KBM-7 (cell line): ENCODE measurements at regions not wholly inside any gene's neighbourhood (a gene's known extent, or its start where the extent isn't known, plus 50 kb on each side); places are given as distances from the start of the nearest gene placed in this dataset.

ENCODE experiments used
- DNase-seq: peaks from one replicate; pipeline ENCODE4 v3.0.0-alpha.2; 2015
- in situ Hi-C: fragments of 300-500 bp; cut with MboI; formaldehyde crosslinking; loops from 2 replicates; pipeline ENCODE4 v1.14.3; 2020; ENCODE audit warnings: low sequenced_read_pairs, low pct_unique_long_range_greater_than_20kb, mixed read lengths

DNA sequence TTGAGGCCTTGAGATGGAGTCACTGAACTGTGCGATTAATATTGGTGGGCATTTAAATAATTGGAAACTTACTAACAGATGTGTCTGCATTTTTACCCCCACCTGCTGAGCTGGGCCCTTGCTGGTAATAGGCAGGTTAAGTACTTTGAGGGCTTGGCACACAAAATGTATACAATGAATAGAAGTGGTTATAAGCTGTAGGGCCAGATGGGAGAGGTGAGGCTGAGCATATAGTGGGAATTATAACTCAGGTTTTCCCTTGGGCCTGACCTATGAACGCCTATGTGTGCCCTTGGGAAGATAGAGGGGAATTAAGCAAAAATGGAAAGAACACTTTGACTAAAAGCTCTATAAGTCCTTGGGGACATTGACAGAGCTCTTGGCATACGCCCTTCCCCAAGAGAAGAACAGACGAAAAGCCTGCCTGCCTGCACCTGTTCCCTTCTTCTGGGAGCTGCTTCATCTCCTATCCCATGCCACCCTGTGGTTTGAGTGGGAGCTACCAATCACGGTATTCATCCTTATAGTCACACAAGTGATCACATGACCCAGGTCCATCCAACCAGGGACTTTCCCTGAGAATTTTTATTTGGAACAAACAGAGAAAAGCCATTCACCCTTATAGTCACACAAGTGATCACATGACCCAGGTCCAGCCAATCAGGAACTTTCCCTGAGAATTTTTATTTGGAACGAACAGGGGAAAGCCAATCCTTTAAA, 260.7 kb upstream of the CSF3R start:
- DNase-seq: no peak
- in situ Hi-C loops: no loop called here

DNA sequence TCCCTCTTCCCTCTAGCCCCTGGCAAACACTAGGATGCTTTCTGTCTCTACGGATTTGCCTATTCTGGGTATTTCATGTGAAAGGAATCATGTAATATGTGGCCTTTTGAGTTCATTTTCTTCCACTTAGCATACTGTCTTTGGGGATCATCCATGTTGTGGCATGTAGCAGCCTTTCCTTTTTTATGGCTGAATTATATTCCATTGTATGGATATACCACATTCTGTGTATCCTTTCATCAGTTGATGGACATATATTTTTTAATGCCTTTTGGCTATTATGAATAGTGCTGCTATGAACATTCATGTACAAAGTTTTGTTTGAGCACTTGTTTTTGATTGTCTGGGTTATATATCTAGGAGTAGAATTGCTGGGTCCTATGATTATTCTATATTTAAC, 258.4 kb upstream of the CSF3R start:
- in situ Hi-C loops: no loop called here
- DNase-seq: no peak

DNA sequence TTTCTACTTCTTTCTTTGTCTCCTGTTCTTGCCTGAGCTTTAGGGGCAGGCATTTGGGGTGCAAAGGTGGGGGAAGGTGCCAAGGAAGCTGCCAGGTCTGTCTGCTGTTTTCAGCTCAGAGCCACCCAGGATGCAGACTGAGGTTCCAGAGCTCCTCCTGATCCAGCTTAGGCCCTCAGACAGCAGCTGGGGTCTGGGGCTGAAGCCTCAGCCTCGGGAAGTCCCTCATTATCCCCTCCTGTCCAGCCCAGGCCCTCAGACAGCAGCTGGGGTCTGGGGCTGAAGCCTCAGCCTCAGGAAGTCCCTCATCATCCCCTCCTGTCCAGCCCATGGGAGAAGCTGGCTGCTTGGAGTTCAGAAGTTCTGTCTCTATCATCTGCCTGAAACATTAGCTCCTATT, 257.7 kb upstream of the CSF3R start:
- DNase-seq: no peak
- in situ Hi-C loops: no loop called here

DNA sequence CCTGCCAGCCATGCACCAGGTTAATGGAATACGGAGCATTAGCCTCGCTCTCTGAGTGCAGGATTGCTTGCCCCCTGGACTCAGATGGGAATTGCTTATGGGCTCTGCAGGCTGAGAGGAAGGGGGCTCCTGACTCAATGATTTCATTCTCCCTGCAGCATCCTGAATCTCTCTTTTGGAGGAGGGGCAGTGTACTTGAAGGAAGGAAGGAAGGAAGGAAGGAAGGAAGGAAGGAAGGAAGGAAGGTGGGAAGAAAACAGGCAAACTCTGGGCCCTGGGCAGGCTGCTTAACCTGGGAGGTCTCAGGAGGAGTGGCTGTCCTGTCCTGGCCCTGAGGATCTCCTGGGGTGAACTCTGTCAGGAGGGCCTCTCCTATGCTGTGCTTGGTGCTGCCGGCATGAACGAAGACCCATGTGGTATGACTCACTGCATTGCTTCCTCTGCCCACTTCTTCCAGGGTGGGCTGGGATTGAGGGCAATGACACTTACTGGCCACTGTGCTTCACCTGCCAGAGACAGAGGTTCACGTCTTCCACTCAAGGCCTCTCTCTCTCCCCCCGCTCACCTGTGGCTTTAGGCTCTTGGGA, 257.1 kb upstream of the CSF3R start:
- DNase-seq: no peak
- in situ Hi-C loops: no loop called here

DNA sequence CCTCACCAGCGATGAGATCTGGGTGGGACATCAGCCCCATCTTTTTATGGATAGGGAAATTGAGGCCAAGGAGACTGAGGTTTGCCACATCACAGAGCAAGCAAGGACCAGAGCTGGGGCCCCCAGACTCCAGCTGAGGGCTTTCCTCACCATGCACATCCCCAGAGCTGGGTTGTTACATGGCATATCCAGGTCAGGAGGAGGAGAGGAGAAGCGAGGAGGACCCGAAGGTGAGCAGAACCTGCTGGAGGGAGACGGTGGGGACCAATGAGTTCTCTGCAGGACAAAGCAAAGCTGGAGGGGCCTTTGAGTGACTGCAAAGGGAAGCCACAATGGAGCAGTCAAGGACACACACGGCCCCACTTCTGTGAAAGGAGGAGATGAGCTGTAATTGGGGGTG, 255.5 kb upstream of the CSF3R start:
- in situ Hi-C loops: no loop called here
- no peak for DNase-seq

DNA sequence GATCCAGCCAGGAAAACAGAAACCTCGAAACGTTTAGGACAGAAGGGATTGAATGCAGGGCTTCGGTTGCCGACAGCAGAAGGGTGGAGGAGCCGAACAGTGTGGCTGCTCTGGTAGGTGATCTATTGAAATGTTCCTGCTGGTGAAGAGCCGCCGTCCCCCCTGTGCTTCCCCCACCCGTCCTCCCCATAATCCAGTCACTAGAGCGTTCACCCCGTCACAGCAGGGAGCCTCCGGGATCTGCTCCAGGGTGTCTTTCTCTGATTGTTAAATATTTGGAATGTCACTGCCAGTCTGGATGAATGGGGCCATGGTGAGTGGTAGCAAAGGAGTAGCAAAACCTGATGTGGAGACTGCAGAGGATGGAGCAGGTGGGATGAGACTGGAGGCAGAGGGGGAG, 255.1 kb upstream of the CSF3R start:
- DNase-seq: no peak
- in situ Hi-C loops: no loop called here

DNA sequence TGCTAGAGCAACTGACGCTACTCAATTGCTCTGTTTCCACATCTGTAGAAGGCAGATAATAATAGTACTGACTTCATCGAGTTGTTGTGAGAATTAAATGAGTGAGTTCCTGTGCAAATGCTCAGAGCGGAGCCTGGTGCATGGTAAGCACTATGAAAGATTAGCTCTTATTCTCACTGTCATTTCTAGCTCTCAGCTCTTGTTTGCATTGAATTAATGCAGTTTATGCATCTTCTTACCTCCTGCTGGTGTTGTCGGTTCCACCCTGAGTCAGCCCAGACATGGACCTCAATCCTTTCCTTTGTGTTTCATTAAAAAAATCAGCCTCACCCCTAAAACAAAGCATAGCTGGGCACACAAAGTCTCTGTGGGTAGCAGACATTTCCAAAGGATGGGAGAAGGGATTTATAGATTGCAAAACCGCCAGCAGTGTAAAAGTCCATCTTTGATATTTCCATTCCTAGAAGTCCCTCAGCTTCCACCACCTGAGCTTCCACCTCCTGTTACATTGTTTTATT, 254.4 kb upstream of the CSF3R start:
- no peak for DNase-seq
- in situ Hi-C loops: no loop called here

DNA sequence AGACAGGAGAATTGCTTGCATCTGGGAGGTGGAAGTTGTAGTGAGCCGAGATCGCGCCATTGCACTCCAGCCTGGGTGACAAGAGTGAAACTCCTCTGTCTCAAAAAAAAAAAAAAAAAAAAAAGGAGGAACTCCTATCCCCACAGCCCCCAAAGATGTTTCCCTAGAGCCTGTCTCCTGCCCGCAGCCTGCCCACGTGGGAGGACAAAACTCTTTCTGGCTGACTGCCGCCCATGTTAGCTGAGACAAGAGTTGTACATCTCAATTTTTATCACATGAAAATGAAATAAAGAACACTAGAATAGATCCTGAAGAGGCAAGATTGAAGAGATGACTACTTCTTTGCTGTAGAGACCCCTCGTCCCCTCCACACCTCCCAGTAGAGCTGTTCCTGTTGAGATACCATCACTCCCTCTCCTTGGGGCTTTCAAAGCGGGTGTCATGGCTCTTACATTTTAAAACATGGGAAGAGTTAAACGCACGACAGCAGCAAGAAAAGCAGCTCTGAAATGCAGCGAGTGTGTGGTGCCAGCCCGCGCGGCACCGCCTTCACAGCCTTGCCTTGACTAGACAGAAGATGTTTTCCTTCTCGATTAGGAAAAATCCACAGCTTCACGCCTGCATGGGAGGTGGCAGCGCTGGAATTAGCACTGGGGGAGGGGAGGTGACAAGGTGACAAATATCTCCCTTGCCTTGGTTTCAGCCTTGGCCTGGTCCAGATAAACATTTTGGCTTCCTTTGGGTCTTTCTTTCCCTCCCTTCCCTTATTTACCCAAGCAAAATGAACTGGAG, 253.4 kb upstream of the CSF3R start:
- in situ Hi-C loops: no loop called here
- peak; percentile 8 for DNase-seq

DNA sequence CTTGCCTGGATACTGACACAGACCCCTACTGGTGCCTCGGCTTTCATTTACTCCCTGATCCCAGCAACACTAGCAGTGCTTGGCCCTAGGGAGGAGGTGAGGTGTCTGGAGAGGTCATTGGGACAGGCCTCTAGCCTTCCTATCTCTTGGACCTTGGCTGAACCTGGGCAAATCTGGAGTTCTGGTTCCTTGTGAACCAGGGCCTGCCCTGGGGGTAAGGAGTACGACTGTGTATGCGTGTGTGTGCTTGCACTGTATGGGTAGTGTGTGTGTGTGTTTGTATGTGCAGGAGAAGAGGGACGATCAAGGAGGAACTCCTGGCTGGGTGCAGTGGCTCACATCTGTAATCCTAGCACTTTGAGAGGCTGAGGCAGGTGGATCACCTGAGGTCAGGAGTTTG, 252.7 kb upstream of the CSF3R start:
- in situ Hi-C loops: no loop called here
- no peak for DNase-seq

DNA sequence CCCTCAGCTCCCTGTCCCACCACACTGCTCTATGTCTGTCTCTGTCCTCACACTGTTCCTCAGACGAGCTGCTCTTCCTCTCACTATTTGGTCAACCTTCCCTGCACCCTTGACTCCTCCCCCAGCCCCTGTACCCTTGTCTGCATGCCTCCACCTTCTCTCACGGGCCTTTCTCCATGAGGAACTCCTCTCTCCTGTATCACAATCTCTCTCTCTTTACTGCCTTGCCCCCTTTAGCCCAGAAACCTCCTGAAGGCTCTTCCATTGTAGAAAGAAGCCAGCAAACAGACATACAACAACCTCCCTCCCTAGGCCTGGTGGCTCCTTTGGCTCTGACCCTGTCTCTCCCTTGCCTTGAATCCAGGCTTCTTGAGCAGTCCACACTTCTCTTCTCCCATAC, 251.6 kb upstream of the CSF3R start:
- DNase-seq: no peak
- in situ Hi-C loops: no loop called here

DNA sequence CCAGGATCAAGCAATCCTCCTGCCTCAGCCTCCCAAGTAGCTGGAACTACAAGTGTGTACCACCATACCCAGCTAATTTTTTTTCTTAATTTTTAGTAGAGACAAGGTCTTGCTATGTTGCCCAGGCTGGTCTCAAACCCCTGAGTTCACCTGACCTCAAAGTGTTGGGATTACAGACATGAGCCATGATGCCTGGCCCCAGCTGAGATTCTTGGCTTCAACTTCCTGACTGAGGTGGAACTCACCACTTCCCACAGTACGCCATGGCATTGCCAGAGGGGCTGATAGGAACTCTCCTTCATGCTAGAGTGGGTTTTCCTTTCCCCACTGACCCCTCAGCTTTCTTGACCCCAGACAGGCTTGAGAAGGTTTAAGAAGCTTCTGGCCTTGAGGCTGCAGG, 251.0 kb upstream of the CSF3R start:
- DNase-seq: no peak
- in situ Hi-C loops: no loop called here

DNA sequence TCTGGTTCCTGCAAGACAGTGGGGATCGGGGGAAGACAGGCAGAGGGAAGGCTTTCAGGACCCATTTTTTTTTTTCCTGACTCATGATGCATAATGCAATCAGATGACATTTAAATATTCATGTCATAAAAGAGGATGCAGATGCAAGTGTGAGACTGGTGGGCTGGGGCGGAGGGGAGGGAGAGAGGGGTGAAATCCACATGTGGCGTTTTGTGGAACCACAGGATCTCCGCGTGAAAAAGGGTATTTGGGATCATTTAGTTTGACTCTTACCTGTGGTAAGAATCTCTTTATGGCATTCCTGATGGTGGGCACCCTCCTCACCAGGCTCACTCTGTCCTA, 249.3 kb upstream of the CSF3R start:
- in situ Hi-C loops: no loop called here

DNA sequence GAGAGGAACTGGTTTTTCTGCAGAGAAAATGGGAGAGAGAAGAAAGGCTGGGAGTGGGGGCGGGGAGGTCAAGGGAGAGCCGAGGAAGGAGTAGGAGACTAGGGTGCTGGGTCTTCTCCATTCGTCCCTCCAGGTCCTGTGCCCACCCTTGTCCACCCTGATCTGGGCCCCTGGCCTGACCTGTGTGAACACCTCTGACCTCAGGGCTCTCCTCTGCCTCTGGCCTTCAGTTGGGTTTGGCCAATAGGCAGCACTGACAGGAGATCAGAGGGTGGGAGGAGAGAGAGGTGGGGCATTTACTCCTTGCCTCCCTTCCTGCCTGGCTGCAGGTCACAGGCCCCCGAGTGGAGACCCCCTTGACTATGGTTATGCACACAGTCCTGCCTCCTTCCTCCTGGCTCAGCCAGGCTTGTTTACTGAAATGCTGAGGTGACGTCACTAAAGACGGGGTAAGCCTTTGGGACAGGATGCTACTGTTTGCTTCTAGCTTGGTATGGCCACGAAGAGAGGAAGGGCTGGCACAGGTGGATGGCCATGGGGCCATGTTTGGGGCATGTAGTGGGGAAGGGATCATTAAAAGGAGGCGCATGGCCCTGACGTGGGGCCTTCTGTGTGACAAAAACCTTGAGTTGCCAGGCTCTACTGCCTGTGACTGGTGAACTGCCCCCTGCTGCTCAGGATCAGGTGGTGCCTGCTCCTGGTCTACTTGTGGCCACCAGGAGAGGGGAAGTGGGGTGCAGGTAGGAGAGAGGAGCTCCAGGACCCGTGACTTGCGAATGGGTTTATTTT, 248.7 kb upstream of the CSF3R start:
- in situ Hi-C loops: no loop called here
- DNase-seq: no peak

More for the DNA sequence above, 249.3 kb upstream of the CSF3R start:
- DNase-seq: no peak

DNA sequence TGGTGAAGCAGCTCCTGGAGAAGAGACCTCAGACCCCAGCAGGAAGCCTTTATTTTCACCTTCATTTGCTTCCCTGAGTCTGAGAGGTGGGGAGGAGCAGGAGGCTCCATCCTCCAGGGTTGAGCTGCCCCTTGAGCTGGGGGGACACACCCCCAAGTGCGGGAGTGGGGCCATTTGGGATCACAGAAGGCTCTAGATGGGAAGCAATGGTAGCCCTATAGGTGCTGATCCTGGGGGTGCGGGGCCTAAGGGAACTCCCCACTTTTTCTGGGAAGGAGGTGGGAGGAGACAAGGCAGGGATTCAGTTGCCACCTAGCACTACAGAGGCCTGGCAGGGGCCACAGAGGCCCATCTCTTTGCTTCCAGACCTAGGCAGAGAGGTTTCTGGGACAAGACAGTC, 247.9 kb upstream of the CSF3R start:
- DNase-seq: no peak
- in situ Hi-C loops: no loop called here

DNA sequence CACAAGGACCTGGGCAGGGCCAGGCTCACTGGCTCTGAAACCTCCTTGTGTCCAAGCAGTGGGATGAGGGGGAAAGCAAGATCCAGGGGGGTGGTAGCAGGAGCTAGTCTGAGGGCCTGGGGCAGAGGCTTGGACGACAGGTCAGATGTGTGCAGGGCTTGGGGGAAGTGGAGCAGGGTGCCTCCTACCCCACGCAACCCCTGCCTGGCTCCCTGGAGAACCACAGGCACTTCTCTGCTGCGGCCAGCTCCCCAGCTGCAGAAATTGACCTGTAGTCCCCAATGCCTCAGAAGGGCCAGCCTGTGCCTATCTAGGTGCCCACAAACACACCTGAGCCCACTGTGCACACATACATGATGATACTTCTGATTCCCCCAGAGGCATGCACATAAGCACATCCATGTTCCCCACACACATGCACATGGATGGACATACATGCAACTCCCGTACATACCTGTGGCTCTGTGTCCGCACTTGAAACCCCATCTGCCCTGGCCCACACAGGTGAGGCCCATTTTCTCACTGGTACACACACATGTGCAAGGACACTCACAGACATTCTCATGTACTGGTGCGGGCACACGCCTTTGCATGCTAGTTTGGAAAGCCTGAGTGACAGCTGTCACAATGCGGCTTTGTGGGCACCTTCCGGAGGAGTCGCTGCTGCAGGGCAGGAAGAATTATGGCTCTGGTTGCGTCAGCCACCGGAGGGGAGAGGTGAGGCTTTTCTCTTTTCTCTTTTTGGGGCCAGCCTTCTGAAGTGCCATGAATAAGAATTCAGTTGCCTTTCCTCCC, 247.2 kb upstream of the CSF3R start:
- DNase-seq: no peak
- in situ Hi-C loops: no loop called here

DNA sequence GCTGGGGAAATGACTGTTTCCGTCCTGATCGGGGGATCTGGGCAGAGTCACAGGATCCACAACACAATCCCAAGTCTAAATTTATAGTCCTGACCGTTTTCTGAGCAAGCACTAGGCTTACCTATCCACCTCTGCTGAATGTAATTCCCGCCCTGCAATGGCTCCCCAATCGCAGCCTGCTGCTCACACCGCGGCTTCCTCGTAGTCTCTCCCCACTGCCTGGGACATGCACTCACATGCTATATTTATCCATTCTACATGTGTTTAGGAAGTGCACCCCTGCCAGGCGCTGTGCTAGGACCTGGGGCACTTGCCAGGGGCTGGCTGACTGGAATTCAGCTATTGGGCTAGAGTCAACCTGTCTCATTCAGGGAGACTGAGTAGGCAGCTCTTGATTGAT, 246.6 kb upstream of the CSF3R start:
- in situ Hi-C loops: no loop called here

DNA sequence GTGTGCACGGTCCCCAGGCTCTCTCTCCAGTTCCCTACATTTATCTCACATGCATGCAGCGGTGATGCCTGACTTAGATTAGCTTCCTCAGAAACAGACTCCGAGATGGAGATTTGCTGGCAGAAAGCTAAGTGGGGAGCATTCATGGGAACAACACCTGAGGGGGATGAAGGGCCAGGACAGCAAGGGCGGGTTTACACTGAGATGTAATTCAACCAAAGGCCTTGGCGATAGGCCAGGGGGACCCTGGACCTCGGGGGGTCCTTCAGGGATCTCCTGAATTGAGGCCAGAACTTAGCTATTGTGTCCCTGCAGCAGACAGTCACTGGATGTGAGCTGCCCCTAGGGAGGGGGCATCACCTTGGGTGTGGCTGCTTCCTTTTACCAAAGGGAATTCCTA, 246.1 kb upstream of the CSF3R start:
- DNase-seq: no peak
- in situ Hi-C loops: no loop called here

More for the DNA sequence above, 246.6 kb upstream of the CSF3R start:
- no peak for DNase-seq

DNA sequence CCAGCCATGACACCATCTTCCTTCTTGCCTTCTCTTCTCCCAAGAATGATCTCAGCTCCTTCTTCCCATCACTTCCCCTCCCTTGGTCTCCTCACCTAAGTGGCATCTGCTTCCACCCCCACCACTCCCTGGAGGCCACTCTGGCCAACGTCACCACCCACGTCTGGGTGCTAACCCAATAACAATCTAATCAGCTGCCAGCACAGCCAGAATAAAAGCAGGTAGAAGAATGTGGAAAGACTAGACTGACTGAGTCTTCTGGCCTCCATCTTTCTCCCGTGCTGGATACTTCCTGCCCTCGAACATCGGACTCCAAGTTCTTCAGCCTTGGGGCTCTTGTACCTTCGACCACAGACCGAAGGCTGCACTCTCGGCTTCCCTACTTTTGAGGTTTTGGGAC, 245.3 kb upstream of the CSF3R start:
- DNase-seq: no peak
- in situ Hi-C loops: no loop called here

DNA sequence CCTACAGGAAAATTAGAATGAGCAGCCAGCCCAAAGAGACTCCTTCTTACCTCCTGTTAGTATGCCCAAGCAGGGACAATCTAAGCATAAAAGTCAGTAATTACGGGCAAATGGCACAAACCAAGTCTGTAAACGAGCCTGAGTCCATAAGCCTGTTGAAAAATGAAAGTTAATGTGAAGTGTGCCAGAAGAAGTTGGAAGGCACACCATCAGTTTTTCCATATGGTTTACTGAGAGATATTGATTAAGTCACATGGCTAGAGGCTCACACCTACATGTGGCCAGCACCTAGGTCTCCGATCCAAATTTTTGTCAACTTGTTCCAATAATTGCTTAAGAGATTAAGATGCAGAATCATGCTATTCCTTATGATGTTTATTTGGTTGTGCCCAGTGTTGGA, 242.4 kb upstream of the CSF3R start:
- DNase-seq: no peak
- in situ Hi-C loops: no loop called here
